ENCODE measurements at regions not wholly inside any gene's neighbourhood (a gene's known extent, or its start where the extent isn't known, plus 50 kb on each side); places are given as distances from the start of the nearest gene placed in this dataset.

DNA sequence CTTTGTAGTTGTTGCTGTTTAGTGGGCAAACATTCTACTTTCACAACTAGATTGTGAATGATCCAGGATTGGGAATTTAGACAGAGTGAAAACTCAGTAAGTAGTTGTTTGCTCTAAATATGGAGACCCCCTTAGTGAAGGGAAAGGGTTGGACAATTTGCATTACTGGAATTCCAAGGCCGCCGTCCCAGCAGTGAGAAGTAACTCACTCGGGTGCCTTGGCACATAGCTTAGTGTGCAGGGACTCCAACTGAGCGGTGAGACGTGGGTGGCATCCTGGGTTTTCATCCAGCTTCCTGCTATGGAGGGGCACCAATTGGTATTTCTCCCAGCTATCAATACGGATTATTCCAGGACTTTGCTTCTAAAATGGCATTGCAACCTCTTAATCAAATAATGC, 69.7 kb upstream of the FCN1 start:
- TF ChIP-seq ZNF274 (IDR thresholded peaks at IDR 0.05; ENCODE audit: low read length) (no peak), ZNF274 (tag by site-specific recombination; IDR thresholded peaks at IDR 0.05; ENCODE audit: borderline replicate concordance) (no peak)
- TF ChIP-seq, protein P1, sequence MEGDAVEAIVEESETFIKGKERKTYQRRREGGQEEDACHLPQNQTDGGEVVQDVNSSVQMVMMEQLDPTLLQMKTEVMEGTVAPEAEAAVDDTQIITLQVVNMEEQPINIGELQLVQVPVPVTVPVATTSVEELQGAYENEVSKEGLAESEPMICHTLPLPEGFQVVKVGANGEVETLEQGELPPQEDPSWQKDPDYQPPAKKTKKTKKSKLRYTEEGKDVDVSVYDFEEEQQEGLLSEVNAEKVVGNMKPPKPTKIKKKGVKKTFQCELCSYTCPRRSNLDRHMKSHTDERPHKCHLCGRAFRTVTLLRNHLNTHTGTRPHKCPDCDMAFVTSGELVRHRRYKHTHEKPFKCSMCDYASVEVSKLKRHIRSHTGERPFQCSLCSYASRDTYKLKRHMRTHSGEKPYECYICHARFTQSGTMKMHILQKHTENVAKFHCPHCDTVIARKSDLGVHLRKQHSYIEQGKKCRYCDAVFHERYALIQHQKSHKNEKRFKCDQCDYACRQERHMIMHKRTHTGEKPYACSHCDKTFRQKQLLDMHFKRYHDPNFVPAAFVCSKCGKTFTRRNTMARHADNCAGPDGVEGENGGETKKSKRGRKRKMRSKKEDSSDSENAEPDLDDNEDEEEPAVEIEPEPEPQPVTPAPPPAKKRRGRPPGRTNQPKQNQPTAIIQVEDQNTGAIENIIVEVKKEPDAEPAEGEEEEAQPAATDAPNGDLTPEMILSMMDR (tag by site-specific recombination; IDR thresholded peaks at IDR 0.05) = no peak

Data from HEK293 (cell line).